AG04450 (cell line): ENCODE measurements at regions not wholly inside any gene's neighbourhood (a gene's known extent, or its start where the extent isn't known, plus 50 kb on each side); places are given as distances from the start of the nearest gene placed in this dataset.

Experiments used
- CTCF ChIA-PET: fragments of 300-600, 350-600 bp; formaldehyde crosslinking; extraction: SDS; loops from one replicate; lab custom pipeline; 2022; ENCODE audit warnings: antibody characterized with exemption, inconsistent platforms; lab: Charles Lee
- POLR2A ChIA-PET: fragments of 350-600 bp; formaldehyde crosslinking; extraction: SDS; loops from one replicate; lab custom pipeline; 2021; ENCODE audit warnings: antibody characterized with exemption, inconsistent platforms; lab: Yijun Ruan, JAX
- DNase-seq: peaks from one replicate; pipeline ENCODE4 v3.0.0-alpha.2; 2011; ENCODE audit warnings: low read depth, low spot score
- H3K27ac ChIP-seq: one replicate; pipeline ENCODE4 v1.5.1; 2012; ENCODE audit warnings: low read depth, low read length, control low read depth
- H3K27me3 ChIP-seq: one replicate; pipeline ENCODE4 v1.6.0; 2012; ENCODE audit warnings: low read length; ENCODE audit not compliant: control insufficient read depth, insufficient read depth
- H3K4me3 ChIP-seq: 2 replicates; pipeline ENCODE4 v1.5.1; 2011; ENCODE audit warnings: mild to moderate bottlenecking, low read depth, low read length, control low read depth
- H3K9me3 ChIP-seq: 2 replicates; pipeline ENCODE4 v1.5.1; 2012; ENCODE audit warnings: low read length; ENCODE audit not compliant: control insufficient read depth, insufficient read depth
- TF ChIP-seq, protein P1 (sequence below): IDR thresholded peaks from 2 replicates; pipeline ENCODE4 v1.5.1; 2011; ENCODE audit warnings: low read depth, low read length, control low read depth, inconsistent platforms

- H3K27me3 ChIP-seq = no peaks in the 10 kb centered on the region
- ChIA-PET POLR2A (interaction anchor here (0.6 kb wide), 2 partner anchors 83 to 85 kb away, joined by 3 read pairs; no protein-coding TSS in a partner anchor), CTCF (interaction anchor here (1.4 to 4.3 kb wide), 2 partner anchors 16 kb away, joined by 3 to 22 read pairs; no protein-coding TSS in a partner anchor)
- H3K4me3 ChIP-seq = no peak overlapping the region
- no peak for DNase-seq
- H3K9me3 ChIP-seq = no peaks in the 10 kb centered on the region; the same call in 1 of the 2 replicates
- TF ChIP-seq, protein P1, sequence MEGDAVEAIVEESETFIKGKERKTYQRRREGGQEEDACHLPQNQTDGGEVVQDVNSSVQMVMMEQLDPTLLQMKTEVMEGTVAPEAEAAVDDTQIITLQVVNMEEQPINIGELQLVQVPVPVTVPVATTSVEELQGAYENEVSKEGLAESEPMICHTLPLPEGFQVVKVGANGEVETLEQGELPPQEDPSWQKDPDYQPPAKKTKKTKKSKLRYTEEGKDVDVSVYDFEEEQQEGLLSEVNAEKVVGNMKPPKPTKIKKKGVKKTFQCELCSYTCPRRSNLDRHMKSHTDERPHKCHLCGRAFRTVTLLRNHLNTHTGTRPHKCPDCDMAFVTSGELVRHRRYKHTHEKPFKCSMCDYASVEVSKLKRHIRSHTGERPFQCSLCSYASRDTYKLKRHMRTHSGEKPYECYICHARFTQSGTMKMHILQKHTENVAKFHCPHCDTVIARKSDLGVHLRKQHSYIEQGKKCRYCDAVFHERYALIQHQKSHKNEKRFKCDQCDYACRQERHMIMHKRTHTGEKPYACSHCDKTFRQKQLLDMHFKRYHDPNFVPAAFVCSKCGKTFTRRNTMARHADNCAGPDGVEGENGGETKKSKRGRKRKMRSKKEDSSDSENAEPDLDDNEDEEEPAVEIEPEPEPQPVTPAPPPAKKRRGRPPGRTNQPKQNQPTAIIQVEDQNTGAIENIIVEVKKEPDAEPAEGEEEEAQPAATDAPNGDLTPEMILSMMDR = no peak
- no peak overlapping the region for H3K27ac ChIP-seq
Measured at GRCh38 chr12:123058980-123059379, 78.5 kb downstream of the ARL6IP4 start.

GRCh38 chr12:123058481-123058880 is 78.0 kb downstream of the ARL6IP4 start:
- H3K27me3 ChIP-seq = no peaks in the 10 kb centered on the region
- no peak overlapping the region for H3K4me3 ChIP-seq
- H3K9me3 ChIP-seq = no peaks in the 10 kb centered on the region; the same call in 1 of the 2 replicates
- no peak for DNase-seq
- CTCF ChIA-PET = interaction anchor here (4.3 kb wide), 1 partner anchor 16 kb away, joined by 22 read pairs; no protein-coding TSS in a partner anchor
- TF ChIP-seq, protein P1 = no peak
- POLR2A ChIA-PET = interaction anchor here (0.6 kb wide), 1 partner anchor 84 kb away, joined by 3 read pairs; no protein-coding TSS in a partner anchor
- no peak overlapping the region for H3K27ac ChIP-seq

DNA sequence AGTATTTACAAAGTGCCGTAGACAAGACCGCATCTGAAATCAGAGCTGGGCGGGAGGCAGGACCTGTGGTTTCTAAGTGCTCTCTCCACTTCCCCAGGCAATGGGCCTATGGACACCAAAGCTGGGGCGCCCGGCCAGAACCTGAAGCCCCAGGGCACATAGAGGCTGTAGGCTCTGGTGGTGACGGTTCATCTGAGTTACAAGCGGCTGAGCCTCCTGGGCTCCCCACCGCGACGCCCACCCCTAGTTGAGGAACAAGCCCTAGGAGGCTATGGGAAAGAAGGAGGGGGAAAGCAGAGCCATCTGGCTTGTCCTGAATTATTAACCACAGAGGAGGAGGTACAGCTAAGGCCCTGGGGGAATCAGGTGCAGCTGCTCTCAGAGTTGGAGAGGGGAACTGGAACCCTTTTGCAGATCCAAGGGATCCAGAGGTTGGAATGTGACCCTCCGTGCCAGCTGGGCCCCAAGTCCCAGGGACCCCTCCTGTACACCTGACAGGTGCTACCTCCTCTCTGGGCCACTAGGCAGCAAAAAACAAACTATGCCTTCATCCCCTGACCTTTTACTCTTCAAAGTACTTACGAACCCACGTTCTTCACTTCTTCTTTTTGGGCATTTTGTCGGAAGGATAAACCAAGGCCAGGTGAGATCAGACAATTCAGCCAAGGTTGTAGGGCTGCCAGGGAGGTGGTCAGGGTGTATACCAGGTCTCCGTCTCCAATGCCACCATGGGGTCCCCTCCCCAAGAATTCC is 77.2 kb downstream of the ARL6IP4 start:
- ChIA-PET CTCF (interaction anchor here (0.7 kb wide), 1 partner anchor 95 kb away, joined by 7 read pairs; no protein-coding TSS in a partner anchor), POLR2A (no interaction called here)
- DNase-seq = no peak
- H3K27me3 ChIP-seq = no peaks in the 10 kb centered on the region
- no peaks in the 10 kb centered on the region for H3K9me3 ChIP-seq
- H3K4me3 ChIP-seq = no peak overlapping the region
- no peak overlapping the region for H3K27ac ChIP-seq
- TF ChIP-seq, protein P1 = no peak

DNA sequence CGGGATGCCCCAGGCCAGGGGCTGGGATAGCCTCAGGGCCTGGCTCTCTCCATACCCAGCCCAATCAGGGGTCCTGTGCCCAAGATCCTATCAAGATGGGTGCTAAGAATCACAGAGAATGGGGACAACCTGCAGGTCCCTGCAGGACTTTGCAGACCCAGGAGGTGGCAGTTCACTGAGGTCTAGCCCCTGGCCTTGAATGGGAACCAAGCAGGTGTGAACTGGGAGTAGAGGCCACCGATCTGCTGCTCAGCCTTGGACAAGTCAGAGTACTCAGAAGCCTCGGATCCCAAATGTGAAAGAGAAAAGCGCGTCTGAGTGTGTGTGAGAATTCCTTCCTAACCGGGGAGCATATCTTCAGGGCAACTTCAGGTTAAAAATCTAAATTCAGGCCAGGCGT is 76.2 kb downstream of the ARL6IP4 start:
- TF ChIP-seq, protein P1 = no peak
- H3K27me3 ChIP-seq = no peaks in the 10 kb centered on the region
- POLR2A ChIA-PET = interaction anchor here (1.2 kb wide), 1 partner anchor 176 kb away, joined by 4 read pairs; the partner anchor contains the start of gene MPHOSPH9
- DNase-seq = no peak
- H3K27ac ChIP-seq = no peak overlapping the region
- H3K9me3 ChIP-seq = no peaks in the 10 kb centered on the region
- CTCF ChIA-PET = interaction anchor here (1.3 to 2.2 kb wide), 2 partner anchors 13 to 95 kb away, joined by 3 to 12 read pairs; no protein-coding TSS in a partner anchor
- H3K4me3 ChIP-seq = no peak overlapping the region

DNA sequence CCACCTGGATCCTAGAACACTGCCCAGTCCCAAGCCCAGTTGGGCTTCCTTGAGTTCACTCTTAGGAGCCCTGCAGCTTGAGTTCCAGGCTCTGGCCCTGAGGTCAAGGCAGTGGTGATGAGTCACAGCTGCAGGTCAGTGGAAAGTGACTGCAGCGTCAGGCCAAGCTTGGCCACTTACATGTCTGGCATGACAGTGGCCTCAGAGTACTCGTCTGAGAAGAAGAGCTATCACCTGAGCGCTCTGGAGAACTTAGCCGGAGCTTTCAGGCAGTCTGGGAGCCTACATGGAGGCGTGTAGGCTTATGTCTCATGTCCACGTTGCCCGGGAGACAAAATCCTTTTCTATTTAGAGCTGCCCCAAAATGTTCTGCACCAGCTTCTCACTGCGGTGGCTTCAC is 75.6 kb downstream of the ARL6IP4 start:
- CTCF ChIA-PET = interaction anchor here (1.3 to 2.2 kb wide), 2 partner anchors 13 to 96 kb away, joined by 3 to 12 read pairs; no protein-coding TSS in a partner anchor
- H3K9me3 ChIP-seq = no peaks in the 10 kb centered on the region
- POLR2A ChIA-PET = interaction anchor here (1.0 to 1.2 kb wide), 2 partner anchors 14 to 177 kb away, joined by 3 to 4 read pairs; partner anchors contain the start of gene MPHOSPH9
- TF ChIP-seq, protein P1 = no peak
- H3K27ac ChIP-seq = no peak overlapping the region
- H3K27me3 ChIP-seq = no peaks in the 10 kb centered on the region
- no peak overlapping the region for H3K4me3 ChIP-seq
- no peak for DNase-seq
